Astrocyte (in vitro differentiated cells and primary cell): ENCODE measurements at regions not wholly inside any gene's neighbourhood (a gene's known extent, or its start where the extent isn't known, plus 50 kb on each side); places are given as distances from the start of the nearest gene placed in this dataset.
A peak's percentile ranks its signal among the peaks of the same experiment; 100 is the strongest.

Source experiments
- DNase-seq: peaks from one replicate; pipeline ENCODE4 v3.0.0-alpha.2; 2010; ENCODE audit warnings: low read depth
- FAIRE-seq: peaks from 2 replicates; lab custom pipeline; 2011; peaks lifted over from hg19 to GRCh38; lab: Jason Lieb, UNC
- H2AFZ ChIP-seq: 2 replicates; pipeline ENCODE4 v1.6.0; 2012; ENCODE audit warnings: low read depth, low read length, inconsistent platforms
- H3K27ac ChIP-seq: 2 replicates; pipeline ENCODE4 v1.5.1; 2011; ENCODE audit warnings: low read depth, low read length, inconsistent platforms
- H3K27me3 ChIP-seq: 2 replicates; pipeline ENCODE4 v1.6.0; 2011; ENCODE audit warnings: low read length, inconsistent platforms; ENCODE audit not compliant: insufficient read depth
- H3K36me3 ChIP-seq: 2 replicates; pipeline ENCODE4 v1.5.1; 2011; ENCODE audit warnings: low read length, inconsistent platforms; ENCODE audit not compliant: insufficient read depth
- H3K4me1 ChIP-seq: 2 replicates; pipeline ENCODE4 v1.5.1; 2011; ENCODE audit warnings: low read length, inconsistent platforms; ENCODE audit not compliant: insufficient read depth
- H3K4me2 ChIP-seq: 2 replicates; pipeline ENCODE4 v1.6.0; 2012; ENCODE audit warnings: low read length, inconsistent platforms
- H3K4me3 ChIP-seq: 2 replicates; pipeline ENCODE4 v1.5.1; 2011; ENCODE audit warnings: low read depth, mild to moderate bottlenecking, low read length, inconsistent platforms; ENCODE audit not compliant: insufficient read depth
- H3K79me2 ChIP-seq: 2 replicates; pipeline ENCODE4 v1.6.0; 2012; ENCODE audit warnings: mild to moderate bottlenecking, low read length, inconsistent platforms; ENCODE audit not compliant: insufficient read depth
- H3K9ac ChIP-seq: 2 replicates; pipeline ENCODE4 v1.6.0; 2012; ENCODE audit warnings: mild to moderate bottlenecking, low read length, inconsistent platforms
- H3K9me3 ChIP-seq: 2 replicates; pipeline ENCODE4 v1.5.1; 2012; ENCODE audit warnings: low read depth, mild to moderate bottlenecking, low read length, inconsistent platforms; ENCODE audit not compliant: insufficient read depth
- H4K20me1 ChIP-seq: 2 replicates; pipeline ENCODE4 v1.6.0; 2012; ENCODE audit warnings: low read length, inconsistent platforms; ENCODE audit not compliant: insufficient read depth
- H3K27ac Mint-ChIP-seq: one replicate; pipeline ENCODE4 v1.8.0; 2021; ENCODE audit warnings: mild to moderate bottlenecking, mixed read lengths; ENCODE audit not compliant: unreplicated experiment
- H3K27me3 Mint-ChIP-seq: one replicate; pipeline ENCODE4 v1.8.0; 2021; ENCODE audit warnings: low read depth, mixed read lengths; ENCODE audit not compliant: unreplicated experiment
- H3K36me3 Mint-ChIP-seq: one replicate; pipeline ENCODE4 v1.8.0; 2021; ENCODE audit warnings: low read depth, mixed read lengths; ENCODE audit not compliant: unreplicated experiment
- H3K4me1 Mint-ChIP-seq: one replicate; pipeline ENCODE4 v1.8.0; 2021; ENCODE audit warnings: low read depth, mixed read lengths; ENCODE audit not compliant: unreplicated experiment
- H3K4me3 Mint-ChIP-seq: one replicate; pipeline ENCODE4 v1.8.0; 2021; ENCODE audit warnings: mild to moderate bottlenecking, moderate library complexity, mixed read lengths; ENCODE audit not compliant: unreplicated experiment
- H3K9me3 Mint-ChIP-seq: one replicate; pipeline ENCODE4 v1.8.0; 2021; ENCODE audit warnings: mild to moderate bottlenecking, mixed read lengths; ENCODE audit not compliant: unreplicated experiment
- EZH2 ChIP-seq: IDR thresholded peaks from 2 replicates; pipeline ENCODE4 v1.6.1; 2012; ENCODE audit warnings: mild to moderate bottlenecking, low read length, inconsistent platforms; ENCODE audit not compliant: insufficient read depth
- TF ChIP-seq, protein P1 (sequence below): IDR thresholded peaks from 2 replicates; pipeline ENCODE4 v1.5.1; 2011; ENCODE audit warnings: low read depth, mild to moderate bottlenecking, inconsistent platforms, low read length, moderate library complexity; ENCODE audit not compliant: insufficient read depth

DNA sequence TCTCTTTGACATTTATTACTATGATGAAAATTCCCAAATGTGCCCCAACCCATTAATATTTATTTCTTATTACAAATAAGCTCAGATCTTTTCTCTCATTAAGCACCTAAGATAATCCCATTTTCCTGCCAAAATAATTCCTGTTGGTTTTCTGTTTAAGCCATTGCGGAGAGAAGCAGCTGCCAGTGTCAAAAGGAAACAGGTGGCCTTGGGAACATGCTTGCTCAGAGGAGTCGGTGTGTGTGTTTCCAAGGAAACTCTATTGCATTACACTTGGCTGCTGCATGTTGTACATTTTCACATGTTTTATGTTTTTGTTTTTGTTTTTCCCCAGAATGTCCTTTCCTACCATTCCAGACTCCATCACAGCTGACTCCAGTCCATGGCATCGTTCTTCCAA is 56.4 kb downstream of the CD24 start:
- no peaks in the 10 kb centered on the region for H3K9me3 ChIP-seq
- no peaks in the 10 kb centered on the region for H3K36me3 Mint-ChIP-seq
- peaks cover 2% of the 10 kb centered on the region for H3K9me3 Mint-ChIP-seq
- no peaks in the 10 kb centered on the region for H3K79me2 ChIP-seq
- no peaks in the 10 kb centered on the region for H3K27me3 Mint-ChIP-seq
- H4K20me1 ChIP-seq: no peaks in the 10 kb centered on the region
- DNase-seq (no peak), FAIRE-seq (no peak)
- H3K27ac Mint-ChIP-seq: no peak overlapping the region
- H2AFZ ChIP-seq: no peak overlapping the region
- H3K4me1 Mint-ChIP-seq: peaks cover 5% of the 10 kb centered on the region
- H3K9ac ChIP-seq: no peak overlapping the region
- H3K4me1 ChIP-seq: no peaks in the 10 kb centered on the region
- H3K4me3 ChIP-seq: no peak overlapping the region
- peaks cover 5% of the 10 kb centered on the region for H3K27me3 ChIP-seq
- H3K4me3 Mint-ChIP-seq: no peak overlapping the region
- H3K4me2 ChIP-seq: no peak overlapping the region
- no peaks in the 10 kb centered on the region for H3K36me3 ChIP-seq
- TF ChIP-seq EZH2: no peak
- TF ChIP-seq, protein P1, sequence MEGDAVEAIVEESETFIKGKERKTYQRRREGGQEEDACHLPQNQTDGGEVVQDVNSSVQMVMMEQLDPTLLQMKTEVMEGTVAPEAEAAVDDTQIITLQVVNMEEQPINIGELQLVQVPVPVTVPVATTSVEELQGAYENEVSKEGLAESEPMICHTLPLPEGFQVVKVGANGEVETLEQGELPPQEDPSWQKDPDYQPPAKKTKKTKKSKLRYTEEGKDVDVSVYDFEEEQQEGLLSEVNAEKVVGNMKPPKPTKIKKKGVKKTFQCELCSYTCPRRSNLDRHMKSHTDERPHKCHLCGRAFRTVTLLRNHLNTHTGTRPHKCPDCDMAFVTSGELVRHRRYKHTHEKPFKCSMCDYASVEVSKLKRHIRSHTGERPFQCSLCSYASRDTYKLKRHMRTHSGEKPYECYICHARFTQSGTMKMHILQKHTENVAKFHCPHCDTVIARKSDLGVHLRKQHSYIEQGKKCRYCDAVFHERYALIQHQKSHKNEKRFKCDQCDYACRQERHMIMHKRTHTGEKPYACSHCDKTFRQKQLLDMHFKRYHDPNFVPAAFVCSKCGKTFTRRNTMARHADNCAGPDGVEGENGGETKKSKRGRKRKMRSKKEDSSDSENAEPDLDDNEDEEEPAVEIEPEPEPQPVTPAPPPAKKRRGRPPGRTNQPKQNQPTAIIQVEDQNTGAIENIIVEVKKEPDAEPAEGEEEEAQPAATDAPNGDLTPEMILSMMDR: no peak
- no peak overlapping the region for H3K27ac ChIP-seq

DNA sequence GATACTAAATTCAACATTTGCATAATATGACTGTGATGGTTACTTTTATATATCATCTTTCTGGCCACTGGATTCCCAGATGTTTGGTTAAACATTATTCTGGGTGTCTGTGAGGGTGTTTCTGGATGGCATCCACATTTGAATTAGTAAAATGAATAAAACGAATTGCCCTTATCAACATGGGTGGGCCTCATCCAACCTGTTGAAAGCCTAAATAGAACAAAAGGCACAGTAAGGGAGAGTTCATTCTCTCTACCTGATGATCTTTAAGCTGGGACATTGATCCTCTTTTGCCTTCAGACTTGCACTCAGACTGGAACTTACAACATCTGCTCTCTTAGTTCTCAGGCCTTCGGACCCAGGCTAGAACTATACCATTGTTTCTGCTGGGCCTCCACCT is 57.6 kb downstream of the CD24 start:
- Histone ChIP-seq H4K20me1 (no peaks in the 10 kb centered on the region), H3K4me3 (no peak overlapping the region), H3K27ac (no peak overlapping the region), H3K4me2 (no peak overlapping the region), H3K79me2 (no peaks in the 10 kb centered on the region), H3K9me3 (no peaks in the 10 kb centered on the region), H2AFZ (no peak overlapping the region), H3K9ac (no peak overlapping the region), H3K27me3 (peaks cover 4% of the 10 kb centered on the region), H3K36me3 (no peaks in the 10 kb centered on the region), H3K4me1 (no peaks in the 10 kb centered on the region)
- no peak overlapping the region for H3K4me3 Mint-ChIP-seq
- peaks cover 2% of the 10 kb centered on the region for H3K9me3 Mint-ChIP-seq
- TF ChIP-seq, protein P1: no peak
- no peaks in the 10 kb centered on the region for H3K27me3 Mint-ChIP-seq
- H3K27ac Mint-ChIP-seq: no peak overlapping the region
- peaks cover 5% of the 10 kb centered on the region for H3K4me1 Mint-ChIP-seq
- no peaks in the 10 kb centered on the region for H3K36me3 Mint-ChIP-seq
- no peak for FAIRE-seq
- DNase-seq: no peak

DNA sequence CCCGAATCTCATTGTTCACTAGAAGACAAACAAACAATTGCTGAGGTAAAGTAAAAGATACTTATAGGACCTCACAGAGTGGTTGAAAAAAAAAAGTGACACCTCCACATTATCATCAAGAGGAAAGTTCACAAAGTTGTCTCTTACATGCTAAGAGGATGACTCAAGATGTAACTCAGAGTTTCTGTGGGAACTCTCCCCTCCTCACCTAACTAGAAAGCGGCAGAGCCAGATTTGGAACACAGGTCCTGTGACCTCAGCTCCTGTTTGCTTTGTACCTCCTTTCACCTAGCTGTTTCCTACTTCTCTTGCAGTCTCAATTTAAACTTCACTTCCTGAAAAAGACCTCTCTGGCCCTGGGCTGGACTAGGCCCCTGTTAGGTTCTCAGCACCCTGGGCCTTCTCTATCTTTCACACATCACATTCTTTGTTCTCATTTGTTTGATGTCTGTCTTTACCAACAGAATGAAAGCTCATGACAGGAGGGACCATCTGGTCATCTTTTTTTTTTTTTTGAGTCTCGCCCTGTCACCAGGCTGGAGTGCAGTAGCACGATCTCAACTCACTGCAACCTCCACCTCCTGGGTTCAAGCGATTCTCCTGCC is 60.8 kb downstream of the CD24 start:
- Mint-ChIP-seq H3K36me3 (no peaks in the 10 kb centered on the region), H3K4me1 (peaks cover 5% of the 10 kb centered on the region), H3K27ac (peak overlapping the region; percentile 78), H3K9me3 (peaks cover 2% of the 10 kb centered on the region), H3K4me3 (no peak overlapping the region), H3K27me3 (no peaks in the 10 kb centered on the region)
- DNase-seq (no peak), FAIRE-seq (no peak)
- H3K4me1 ChIP-seq: no peaks in the 10 kb centered on the region
- H2AFZ ChIP-seq: no peak overlapping the region
- no peak overlapping the region for H3K27ac ChIP-seq
- TF ChIP-seq, protein P1: no peak
- no peak for TF ChIP-seq EZH2
- H3K4me3 ChIP-seq: no peak overlapping the region
- H3K27me3 ChIP-seq: peaks cover 2% of the 10 kb centered on the region
- H4K20me1 ChIP-seq: no peaks in the 10 kb centered on the region
- no peak overlapping the region for H3K4me2 ChIP-seq
- no peaks in the 10 kb centered on the region for H3K79me2 ChIP-seq
- no peaks in the 10 kb centered on the region for H3K36me3 ChIP-seq
- no peak overlapping the region for H3K9ac ChIP-seq
- H3K9me3 ChIP-seq: no peaks in the 10 kb centered on the region
